H9 (cell line): ENCODE measurements at regions not wholly inside any gene's neighbourhood (a gene's known extent, or its start where the extent isn't known, plus 50 kb on each side); places are given as distances from the start of the nearest gene placed in this dataset.

Source experiments
- DNase-seq: peaks from one replicate; pipeline ENCODE4 v3.0.0-alpha.2; 2017
- H2AFZ ChIP-seq: one replicate; pipeline ENCODE4 v1.6.1; 2013; ENCODE audit warnings: mild to moderate bottlenecking, low read length, control low read depth, moderate library complexity
- H2AK5ac ChIP-seq: 2 replicates; pipeline ENCODE4 v1.6.1; 2013; ENCODE audit warnings: low read length, control low read depth, mixed read lengths; ENCODE audit not compliant: insufficient read length
- H2BK120ac ChIP-seq: one replicate; pipeline ENCODE4 v1.6.1; 2013; ENCODE audit warnings: low read depth, mild to moderate bottlenecking, low read length, control low read depth, inconsistent platforms; ENCODE audit not compliant: poor library complexity, severe bottlenecking
- H2BK12ac ChIP-seq: 2 replicates; pipeline ENCODE4 v1.6.1; 2013; ENCODE audit warnings: low read length, control low read depth, mixed read lengths, low read depth; ENCODE audit not compliant: insufficient read length
- H2BK15ac ChIP-seq: 2 replicates; pipeline ENCODE4 v1.6.1; 2013; ENCODE audit warnings: low read depth, low read length, control low read depth
- H2BK20ac ChIP-seq: one replicate; pipeline ENCODE4 v1.6.1; 2013; ENCODE audit warnings: low read depth, mild to moderate bottlenecking, low read length, control low read depth, inconsistent platforms; ENCODE audit not compliant: poor library complexity, severe bottlenecking
- H2BK5ac ChIP-seq: 2 replicates; pipeline ENCODE4 v1.6.1; 2013; ENCODE audit warnings: low read length, control low read depth, mixed read lengths; ENCODE audit not compliant: insufficient read length
- H3K14ac ChIP-seq: 2 replicates; pipeline ENCODE4 v1.6.1; 2013; ENCODE audit warnings: low read length, control low read depth; ENCODE audit not compliant: insufficient read depth
- H3K18ac ChIP-seq: 2 replicates; pipeline ENCODE4 v1.6.1; 2013; ENCODE audit warnings: low read depth, mild to moderate bottlenecking, mixed read lengths, low read length, control low read depth; ENCODE audit not compliant: insufficient read length
- H3K23ac ChIP-seq: 2 replicates; pipeline ENCODE4 v1.6.1; 2013; ENCODE audit warnings: low read length, control low read depth, mixed read lengths, low read depth; ENCODE audit not compliant: insufficient read length
- H3K23me2 ChIP-seq: 2 replicates; pipeline ENCODE4 v1.6.1; 2013; ENCODE audit warnings: low read depth, mild to moderate bottlenecking, mixed read lengths, low read length, control low read depth; ENCODE audit not compliant: insufficient read length, poor library complexity, severe bottlenecking
- H3K27ac ChIP-seq: 2 replicates; pipeline ENCODE4 v1.5.1; 2013; ENCODE audit warnings: low read length, control low read depth, mixed read lengths, low read depth; ENCODE audit not compliant: insufficient read length
- H3K27me3 ChIP-seq: 2 replicates; pipeline ENCODE4 v1.6.1; 2013; ENCODE audit warnings: low read length, control low read depth, inconsistent platforms; ENCODE audit not compliant: insufficient read depth
- H3K4ac ChIP-seq: 2 replicates; pipeline ENCODE4 v1.6.1; 2013; ENCODE audit warnings: low read depth, mild to moderate bottlenecking, control low read depth, inconsistent platforms, low read length, moderate library complexity
- H3K4me1 ChIP-seq: 2 replicates; pipeline ENCODE4 v1.6.1; 2013; ENCODE audit warnings: low read length, control low read depth, inconsistent platforms; ENCODE audit not compliant: insufficient read depth
- H3K4me2 ChIP-seq: 2 replicates; pipeline ENCODE4 v1.6.1; 2013; ENCODE audit warnings: low read length, control low read depth, mixed read lengths; ENCODE audit not compliant: insufficient read length, insufficient read depth
- H3K56ac ChIP-seq: 2 replicates; pipeline ENCODE4 v1.6.1; 2013; ENCODE audit warnings: low read depth, mild to moderate bottlenecking, mixed read lengths, low read length, control low read depth; ENCODE audit not compliant: insufficient read length
- H3K79me1 ChIP-seq: 2 replicates; pipeline ENCODE4 v1.6.1; 2013; ENCODE audit warnings: low read depth, mild to moderate bottlenecking, moderate library complexity, low read length, control low read depth, inconsistent platforms; ENCODE audit not compliant: insufficient read depth, poor library complexity, severe bottlenecking
- H3K79me2 ChIP-seq: 2 replicates; pipeline ENCODE4 v1.6.1; 2013; ENCODE audit warnings: low read length, control low read depth, inconsistent platforms; ENCODE audit not compliant: insufficient read depth
- H3K9ac ChIP-seq: 2 replicates; pipeline ENCODE4 v1.6.1; 2013; ENCODE audit warnings: low read length, control low read depth, mixed read lengths; ENCODE audit not compliant: insufficient read length; ENCODE audit errors: extremely low read depth
- H3K9me3 ChIP-seq: one replicate; pipeline ENCODE4 v1.6.1; 2013; ENCODE audit warnings: low read depth, low read length, inconsistent platforms; ENCODE audit not compliant: control insufficient read depth
- H3T11ph ChIP-seq: one replicate; pipeline ENCODE4 v1.6.1; 2013; ENCODE audit warnings: mild to moderate bottlenecking, low read length, control low read depth, inconsistent platforms
- H4K20me1 ChIP-seq: one replicate; pipeline ENCODE4 v1.6.1; 2013; ENCODE audit not compliant: control insufficient read depth, insufficient read length, insufficient read depth
- H4K5ac ChIP-seq: 2 replicates; pipeline ENCODE4 v1.6.1; 2013; ENCODE audit warnings: low read depth, mild to moderate bottlenecking, mixed read lengths, low read length, control low read depth; ENCODE audit not compliant: insufficient read length
- H4K8ac ChIP-seq: replicated peaks from 2 replicates; pipeline ENCODE4 v1.6.1; 2013; ENCODE audit warnings: low read length, control low read depth, mixed read lengths, low read depth; ENCODE audit not compliant: insufficient read length
- H4K91ac ChIP-seq: 2 replicates; pipeline ENCODE4 v1.6.1; 2013; ENCODE audit warnings: low read depth, mild to moderate bottlenecking, moderate library complexity, mixed read lengths, low read length, control low read depth; ENCODE audit not compliant: insufficient read length
- H3K27ac Mint-ChIP-seq, 3 experiments: 2 replicates in 2 of 3; 3 replicates in 1 of 3; pipeline ENCODE4 v1.8.0; 2020 to 2021; ENCODE audit warnings: mixed read lengths in 3 of 3, mild to moderate bottlenecking in 1 of 3, moderate library complexity in 1 of 3
- H3K27me3 Mint-ChIP-seq: 2 replicates; pipeline ENCODE4 v1.8.0; 2021; ENCODE audit warnings: low read depth, mild to moderate bottlenecking, moderate library complexity, mixed read lengths
- H3K36me3 Mint-ChIP-seq, 3 experiments: 2 replicates in 2 of 3; 3 replicates in 1 of 3; pipeline ENCODE4 v1.8.0; 2020 to 2021; ENCODE audit warnings: low read depth in 3 of 3, mixed read lengths in 3 of 3; ENCODE audit not compliant: insufficient read depth in 1 of 3
- H3K4me1 Mint-ChIP-seq, 2 experiments: 2 replicates each; pipeline ENCODE4 v1.8.0; 2020; ENCODE audit warnings: mixed read lengths in 2 of 2
- H3K4me3 Mint-ChIP-seq, 2 experiments: 2 replicates in 1 of 2; 3 replicates in 1 of 2; pipeline ENCODE4 v1.8.0; 2020 to 2021; ENCODE audit warnings: mild to moderate bottlenecking in 2 of 2, mixed read lengths in 2 of 2, moderate library complexity in 1 of 2
- H3K9me3 Mint-ChIP-seq, 2 experiments: 2 replicates in 1 of 2; 3 replicates in 1 of 2; pipeline ENCODE4 v1.8.0; 2020; ENCODE audit warnings: mild to moderate bottlenecking in 2 of 2, mixed read lengths in 2 of 2, moderate library complexity in 1 of 2
- CTCF ChIP-seq: fragments of 200-600 bp; sonication (generic); conservative IDR thresholded peaks from 3 replicates; pipeline ENCODE4 v1.8.0; 2021; ENCODE audit warnings: antibody characterized with exemption, mild to moderate bottlenecking
- WGBS: extraction: QIAGEN DNeasy Blood & Tissue Kit; methylation state at CpG from one replicate; pipeline ENCODE4 v1.1.7; 2013; ENCODE audit warnings: missing lambda C conversion rate, low lambda C conversion rate, mixed read lengths; ENCODE audit not compliant: insufficient read length; ENCODE audit errors: extremely low coverage; 5-methylcytosine and 5-hydroxymethylcytosine counted together

GRCh38 chr16:65783709-65784474, 582.6 kb upstream of the CDH5 start:
- H3K9me3 ChIP-seq: no peaks in the 10 kb centered on the region
- no peak overlapping the region for H2BK20ac ChIP-seq
- WGBS: no CpG with 5 or more reads among the region's 7 CpGs
- H4K8ac ChIP-seq: no peak overlapping the region
- no peak overlapping the region for H3K56ac ChIP-seq
- H3K4me2 ChIP-seq: no peak overlapping the region
- no peak overlapping the region for H4K5ac ChIP-seq
- no peak overlapping the region for H4K91ac ChIP-seq
- no peak overlapping the region for H3K27ac ChIP-seq
- Mint-ChIP-seq H3K36me3 (peaks cover 0 to 12% (median 8%) of the 10 kb centered on the region in 3 experiments; a peak in 4 of 7 replicates), H3K9me3 (peaks cover 4 to 7% of the 10 kb centered on the region in 2 experiments; a peak in 3 of 5 replicates), H3K27ac (peak overlapping the region in 1 of 3 experiments; percentile 46; a peak in 1 of 7 replicates), H3K4me1 (peaks cover 6 to 7% of the 10 kb centered on the region in 2 experiments; a peak in 3 of 4 replicates), H3K27me3 (peaks cover 6% of the 10 kb centered on the region), H3K4me3 (no peak overlapping the region)
- H3T11ph ChIP-seq: no peak overlapping the region
- H3K79me1 ChIP-seq: no peaks in the 10 kb centered on the region
- no peak overlapping the region for H2AK5ac ChIP-seq
- no peaks in the 10 kb centered on the region for H3K23me2 ChIP-seq
- H2BK5ac ChIP-seq: no peak overlapping the region
- no peak overlapping the region for H3K4ac ChIP-seq
- H3K14ac ChIP-seq: no peak overlapping the region; the same call in 1 of the 2 replicates
- no peaks in the 10 kb centered on the region for H3K79me2 ChIP-seq
- no peak overlapping the region for H3K18ac ChIP-seq
- H4K20me1 ChIP-seq: no peaks in the 10 kb centered on the region
- no peak overlapping the region for H3K23ac ChIP-seq
- no peak for TF ChIP-seq CTCF
- H2BK12ac ChIP-seq: no peak overlapping the region
- H2BK120ac ChIP-seq: no peak overlapping the region
- H2BK15ac ChIP-seq: no peak overlapping the region
- DNase-seq: no peak
- no peak overlapping the region for H2AFZ ChIP-seq
- no peaks in the 10 kb centered on the region for H3K27me3 ChIP-seq
- no peaks in the 10 kb centered on the region for H3K4me1 ChIP-seq
- H3K9ac ChIP-seq: no peak overlapping the region
